T-cell (primary cell): ENCODE measurements at regions not wholly inside any gene's neighbourhood (a gene's known extent, or its start where the extent isn't known, plus 50 kb on each side); places are given as distances from the start of the nearest gene placed in this dataset.
"Not testable (repeated sequence)": the region's sequence is repeated elsewhere in the genome, so short reads cannot be mapped to it uniquely, and the experiment has no call there.

ENCODE experiments used
- ATAC-seq, 4 experiments: fragments of 200-7000 bp in 3 of 4; fragments of 150-1000 bp in 1 of 4; cut with Tn5 transposase; replicated peaks in 1 of 4; 1 replicate in 3 of 4; 2 replicates in 1 of 4; pipeline ENCODE4 v1.10.0; 2021; ENCODE audit warnings: moderate library complexity in 3 of 4, mild to moderate bottlenecking in 2 of 4, moderate number of reproducible peaks in 1 of 4
- CTCF ChIA-PET, 2 donors: fragments of 300-600 bp; sonication (Branson Sonifier 250); formaldehyde crosslinking; loops; one replicate each; lab custom pipeline; 2022; ENCODE audit warnings: antibody characterized with exemption in 2 of 2; lab: Charles Lee
- POLR2A ChIA-PET, 2 donors: fragments of 300-600 bp; sonication (Branson Sonifier 250); formaldehyde crosslinking; loops; one replicate each; lab custom pipeline; 2022; ENCODE audit warnings: antibody characterized with exemption in 2 of 2; lab: Charles Lee
- DNase-seq, 35 experiments: peaks; one replicate each; pipeline versions ENCODE4 v3.0.0 to v3.0.0-alpha.2; 2013 to 2023
- H3K27ac ChIP-seq: one replicate; pipeline ENCODE4 v1.5.1; 2013; ENCODE audit warnings: low read length
- H3K27me3 ChIP-seq, 2 experiments: replicated peaks in 1 of 2; 1 replicate in 1 of 2; 2 replicates in 1 of 2; pipeline versions ENCODE4 v1.6.1 to v1.7.0; 2013; ENCODE audit warnings: low read length in 1 of 2, mixed read lengths in 1 of 2; ENCODE audit not compliant: control insufficient read depth in 2 of 2, insufficient read depth in 2 of 2; ENCODE audit errors: extremely low read depth in 1 of 2
- H3K36me3 ChIP-seq, 2 donors: 1 replicate in 1 of 2; 2 replicates in 1 of 2; pipeline versions ENCODE4 v1.6.1 to v1.7.0; 2013; ENCODE audit warnings: low read length in 1 of 2; ENCODE audit not compliant: control insufficient read depth in 2 of 2, insufficient read depth in 1 of 2; ENCODE audit errors: extremely low read depth in 1 of 2
- H3K4me1 ChIP-seq, 2 experiments: 1 replicate in 1 of 2; 2 replicates in 1 of 2; pipeline versions ENCODE4 v1.6.1 to v1.7.0; 2013; ENCODE audit warnings: low read length in 2 of 2, mixed read lengths in 1 of 2; ENCODE audit not compliant: insufficient read depth in 2 of 2, control insufficient read depth in 1 of 2; ENCODE audit errors: extremely low read depth in 1 of 2
- H3K4me3 ChIP-seq, 2 donors: 1 replicate in 1 of 2; 2 replicates in 1 of 2; pipeline versions ENCODE4 v1.5.1 to v1.7.0; 2013; ENCODE audit warnings: mild to moderate bottlenecking in 2 of 2, low read length in 1 of 2, moderate library complexity in 1 of 2; ENCODE audit not compliant: control insufficient read depth in 1 of 2; ENCODE audit errors: extremely low read depth in 1 of 2
- H3K9me3 ChIP-seq: 2 replicates; pipeline ENCODE4 v1.7.0; 2013
- H3K27ac Mint-ChIP-seq, 2 donors: one replicate each; pipeline ENCODE4 v1.8.0; 2020 to 2021; ENCODE audit warnings: mild to moderate bottlenecking in 2 of 2, mixed read lengths in 2 of 2
- H3K27me3 Mint-ChIP-seq, 2 donors: one replicate each; pipeline ENCODE4 v1.8.0; 2021 to 2022; ENCODE audit warnings: mixed read lengths in 2 of 2
- H3K36me3 Mint-ChIP-seq: one replicate; pipeline ENCODE4 v1.8.0; 2021; ENCODE audit warnings: mixed read lengths
- H3K4me1 Mint-ChIP-seq, 3 donors: one replicate each; pipeline ENCODE4 v1.8.0; 2020 to 2022; ENCODE audit warnings: mixed read lengths in 3 of 3, mild to moderate bottlenecking in 1 of 3
- H3K4me3 Mint-ChIP-seq, 3 donors: one replicate each; pipeline ENCODE4 v1.8.0; 2020 to 2022; ENCODE audit warnings: mild to moderate bottlenecking in 3 of 3, mixed read lengths in 3 of 3, moderate library complexity in 3 of 3
- H3K9me3 Mint-ChIP-seq, 3 donors: one replicate each; pipeline ENCODE4 v1.8.0; 2020 to 2022; ENCODE audit warnings: mixed read lengths in 3 of 3
- WGBS: methylation state at CpG from one replicate; pipeline ENCODE4 v1.1.5; 2013; ENCODE audit warnings: missing lambda C conversion rate; ENCODE audit not compliant: insufficient coverage; 5-methylcytosine and 5-hydroxymethylcytosine counted together

- Histone ChIP-seq H3K36me3 (no peaks in the 10 kb centered on the region), H3K27me3 (no peaks in the 10 kb centered on the region), H3K4me3 (no peak overlapping the region), H3K4me1 (no peaks in the 10 kb centered on the region), H3K9me3 (no peaks in the 10 kb centered on the region), H3K27ac (no peak overlapping the region)
- CTCF ChIA-PET = no interaction called here
- H3K36me3 Mint-ChIP-seq = no peaks in the 10 kb centered on the region
- H3K27ac Mint-ChIP-seq = no peak overlapping the region
- ATAC-seq (no peak), DNase-seq (no peak)
- H3K9me3 Mint-ChIP-seq = peaks cover 0 to 13% (median 9%) of the 10 kb centered on the region in 3 donors
- 80% methylated on average over 1 of the region's 2 CpGs for WGBS
- H3K4me3 Mint-ChIP-seq = no peak overlapping the region
- POLR2A ChIA-PET = no interaction called here
- H3K4me1 Mint-ChIP-seq = no peaks in the 10 kb centered on the region
- H3K27me3 Mint-ChIP-seq = no peaks in the 10 kb centered on the region
These were observed 1050.8 kb downstream of the DIPK2A start for GRCh38 chr3:145022447-145022846.

DNA sequence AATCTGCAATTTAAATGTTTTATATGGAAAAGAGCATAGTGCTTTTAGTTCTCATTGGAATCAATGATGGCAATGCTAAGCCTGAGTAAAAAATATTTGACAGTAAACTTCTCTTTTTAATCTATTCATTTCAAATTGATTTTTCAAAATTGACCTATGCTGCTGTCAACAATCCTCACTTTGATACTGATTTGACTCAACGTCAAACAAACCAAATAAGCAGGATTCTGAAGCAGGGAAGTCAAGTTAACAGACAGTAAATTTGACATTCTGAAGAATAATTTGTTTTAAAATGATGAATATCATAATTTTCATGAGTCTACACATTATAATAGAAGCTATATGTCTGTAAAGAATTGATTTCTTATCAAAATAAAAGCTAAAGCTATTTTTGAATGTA lies 1053.1 kb downstream of the DIPK2A start:
- H3K27me3 Mint-ChIP-seq = no peaks in the 10 kb centered on the region
- H3K27me3 ChIP-seq = no peaks in the 10 kb centered on the region
- no CpG with 5 or more reads among the region's 1 CpG for WGBS
- no peaks in the 10 kb centered on the region for H3K4me1 ChIP-seq
- no peaks in the 10 kb centered on the region for H3K36me3 Mint-ChIP-seq
- no peak overlapping the region for H3K27ac Mint-ChIP-seq
- no peak overlapping the region for H3K4me3 Mint-ChIP-seq
- no peak overlapping the region for H3K27ac ChIP-seq
- DNase-seq (no peak), ATAC-seq (no peak)
- CTCF ChIA-PET = no interaction called here
- no peaks in the 10 kb centered on the region for H3K4me1 Mint-ChIP-seq
- POLR2A ChIA-PET = no interaction called here
- H3K36me3 ChIP-seq = no peaks in the 10 kb centered on the region
- H3K4me3 ChIP-seq = no peak overlapping the region
- peaks cover 0 to 25% (median 9%) of the 10 kb centered on the region in 3 donors for H3K9me3 Mint-ChIP-seq
- H3K9me3 ChIP-seq = no peaks in the 10 kb centered on the region

DNA sequence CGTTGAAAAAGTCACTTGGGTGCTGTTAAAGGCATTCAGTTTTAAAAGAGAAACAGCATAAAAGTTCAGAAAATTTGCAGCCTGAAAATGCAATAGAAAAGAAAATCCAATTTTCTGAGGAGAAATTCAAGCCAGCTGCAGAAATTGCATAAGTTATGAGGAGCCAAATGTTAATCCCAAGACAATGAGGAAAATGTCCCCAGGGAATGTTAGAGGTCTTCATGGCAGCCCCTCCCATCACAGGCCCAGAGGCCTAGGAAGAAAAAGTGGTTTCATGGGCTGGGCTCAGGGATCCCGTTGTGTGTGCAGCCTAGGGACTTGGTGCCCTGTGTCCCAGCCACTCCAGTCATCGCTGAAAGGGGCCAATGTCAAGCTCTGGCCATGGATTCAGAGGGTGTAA lies 1055.6 kb downstream of the DIPK2A start:
- POLR2A ChIA-PET, H3K27me3 ChIP-seq, H3K27ac Mint-ChIP-seq, H3K4me3 ChIP-seq, H3K4me1 Mint-ChIP-seq, H3K27me3 Mint-ChIP-seq, H3K4me1 ChIP-seq, H3K9me3 ChIP-seq, ATAC-seq, CTCF ChIA-PET, H3K36me3 ChIP-seq, H3K27ac ChIP-seq, DNase-seq, H3K36me3 Mint-ChIP-seq, H3K4me3 Mint-ChIP-seq: not testable (repeated sequence)
- 40% methylated on average over 2 of the region's 3 CpGs for WGBS
- H3K9me3 Mint-ChIP-seq = peaks cover 0 to 25% (median 9%) of the 10 kb centered on the region in 3 donors

DNA sequence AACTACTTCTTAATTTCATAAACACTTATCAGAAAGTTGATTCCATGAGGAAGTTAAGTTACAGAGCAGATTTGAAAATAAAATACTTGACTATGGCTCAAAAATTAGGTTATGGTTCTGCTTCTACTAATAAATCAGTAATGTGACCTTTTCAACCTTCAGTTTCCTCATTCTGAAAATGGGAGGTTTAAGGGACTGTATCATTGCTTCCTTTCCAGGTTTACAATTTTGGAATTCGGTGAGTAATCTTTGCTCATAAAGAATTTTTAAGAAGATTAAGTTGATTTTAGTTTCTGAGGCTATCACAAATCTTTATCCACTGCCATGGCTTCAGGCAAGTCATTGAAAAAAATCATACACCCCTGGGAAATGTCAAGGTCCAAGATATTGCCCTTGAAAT lies 1061.2 kb downstream of the DIPK2A start:
- ATAC-seq (no peak), DNase-seq (no peak)
- Mint-ChIP-seq H3K27me3 (no peaks in the 10 kb centered on the region), H3K27ac (no peak overlapping the region), H3K4me1 (no peaks in the 10 kb centered on the region), H3K9me3 (peaks cover 0 to 18% (median 0%) of the 10 kb centered on the region in 3 donors), H3K4me3 (no peak overlapping the region), H3K36me3 (no peaks in the 10 kb centered on the region)
- Histone ChIP-seq H3K4me3 (no peak overlapping the region), H3K27me3 (no peaks in the 10 kb centered on the region), H3K9me3 (no peaks in the 10 kb centered on the region), H3K4me1 (no peaks in the 10 kb centered on the region), H3K27ac (no peak overlapping the region), H3K36me3 (no peaks in the 10 kb centered on the region)
- POLR2A ChIA-PET = no interaction called here
- CTCF ChIA-PET = no interaction called here
- no CpG with 5 or more reads among the region's 1 CpG for WGBS

GRCh38 chr3:145035682-145036081 lies 1064.1 kb downstream of the DIPK2A start:
- no peak for DNase-seq
- no CpG with 5 or more reads among the region's 1 CpG for WGBS
- H3K27me3 ChIP-seq = no peaks in the 10 kb centered on the region
- ChIA-PET CTCF (no interaction called here), POLR2A (no interaction called here)
- Mint-ChIP-seq H3K27ac (no peak overlapping the region), H3K4me1 (no peaks in the 10 kb centered on the region), H3K9me3 (peaks cover 0 to 6% (median 3%) of the 10 kb centered on the region in 3 donors), H3K36me3 (no peaks in the 10 kb centered on the region), H3K4me3 (no peak overlapping the region), H3K27me3 (no peaks in the 10 kb centered on the region)
- H3K36me3 ChIP-seq = no peaks in the 10 kb centered on the region
- H3K4me1 ChIP-seq = no peaks in the 10 kb centered on the region
- no peak overlapping the region for H3K27ac ChIP-seq
- H3K4me3 ChIP-seq = no peak overlapping the region
- no peaks in the 10 kb centered on the region for H3K9me3 ChIP-seq
- ATAC-seq = no peak

DNA sequence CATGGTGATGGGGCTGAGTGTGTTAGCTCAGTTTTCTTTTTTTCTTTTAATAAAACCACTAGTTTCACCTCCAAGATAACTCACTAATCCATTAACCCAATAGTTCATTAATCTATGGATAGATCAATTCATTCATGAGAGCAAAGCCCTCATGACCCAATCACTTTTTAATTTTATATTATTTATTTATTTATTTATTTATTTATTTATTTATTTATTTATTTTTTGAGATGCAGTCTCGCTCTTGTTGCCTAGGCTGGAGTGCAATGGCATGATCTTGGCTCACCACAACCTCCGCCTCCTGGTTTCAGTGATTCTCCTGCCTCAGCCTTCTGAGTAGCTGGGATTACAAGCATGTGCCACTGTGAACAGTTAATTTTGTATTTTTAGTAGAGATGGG lies 1082.4 kb downstream of the DIPK2A start:
- 17% methylated on average over 1 of the region's 2 CpGs for WGBS
- H3K27me3 ChIP-seq, H3K9me3 Mint-ChIP-seq, POLR2A ChIA-PET, H3K4me3 Mint-ChIP-seq, H3K36me3 Mint-ChIP-seq, H3K27me3 Mint-ChIP-seq, H3K36me3 ChIP-seq, CTCF ChIA-PET, H3K27ac ChIP-seq, H3K4me3 ChIP-seq, H3K9me3 ChIP-seq, ATAC-seq, H3K4me1 Mint-ChIP-seq, H3K27ac Mint-ChIP-seq, DNase-seq, H3K4me1 ChIP-seq: not testable (repeated sequence)

DNA sequence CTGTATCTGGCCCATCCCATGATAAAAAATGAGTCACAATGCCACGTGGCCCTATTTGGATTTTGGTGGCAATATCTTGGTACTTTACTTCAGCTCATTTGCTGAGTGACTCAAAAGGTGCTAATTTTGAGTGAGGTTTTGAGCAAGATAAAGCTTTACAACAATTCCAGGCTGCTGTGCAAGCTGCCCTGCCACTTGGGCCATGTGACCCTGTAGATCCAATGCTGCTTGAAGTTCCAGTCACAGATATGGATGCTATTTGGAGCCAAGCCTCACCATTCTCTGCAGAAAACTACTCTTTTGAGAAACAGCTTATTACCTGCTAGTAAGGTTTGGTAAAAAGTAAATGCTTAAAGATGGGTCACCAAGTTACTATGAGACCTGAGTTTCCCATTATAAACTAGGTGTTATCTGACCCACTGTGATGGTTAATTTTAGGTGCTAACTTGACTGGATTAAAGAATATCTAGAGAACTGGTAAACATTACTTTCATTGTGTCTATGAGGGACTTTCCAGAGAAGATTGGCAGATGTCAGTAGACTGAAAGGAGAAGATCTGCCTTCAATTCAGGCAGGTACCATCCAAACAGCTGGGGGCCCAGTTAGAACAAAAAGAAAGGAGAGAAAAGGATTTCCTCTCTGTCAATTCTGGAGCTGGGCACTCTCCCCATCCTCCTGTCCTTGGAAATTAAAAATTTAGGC lies 1083.9 kb downstream of the DIPK2A start:
- peaks cover 0 to 5% (median 4%) of the 10 kb centered on the region in 3 donors for H3K9me3 Mint-ChIP-seq
- ChIA-PET CTCF (no interaction called here), POLR2A (no interaction called here)
- Histone ChIP-seq H3K4me1 (no peaks in the 10 kb centered on the region), H3K27ac (no peak overlapping the region), H3K9me3 (no peaks in the 10 kb centered on the region), H3K36me3 (no peaks in the 10 kb centered on the region), H3K4me3 (no peak overlapping the region), H3K27me3 (no peaks in the 10 kb centered on the region)
- DNase-seq (no peak), ATAC-seq (no peak)
- H3K36me3 Mint-ChIP-seq = no peaks in the 10 kb centered on the region
- no peak overlapping the region for H3K27ac Mint-ChIP-seq
- no peaks in the 10 kb centered on the region for H3K4me1 Mint-ChIP-seq
- no peaks in the 10 kb centered on the region for H3K27me3 Mint-ChIP-seq
- H3K4me3 Mint-ChIP-seq = no peak overlapping the region
- 20% methylated on average over 1 of the region's 1 CpG for WGBS
